HEK293T (cell line): ENCODE measurements at regions not wholly inside any gene's neighbourhood (a gene's known extent, or its start where the extent isn't known, plus 50 kb on each side); places are given as distances from the start of the nearest gene placed in this dataset.

Experiments
- CTCF ChIA-PET: fragments of 350-600 bp; formaldehyde crosslinking; extraction: SDS; loops from one replicate; lab custom pipeline; 2021; ENCODE audit warnings: antibody characterized with exemption, inconsistent platforms; lab: Yijun Ruan, JAX
- POLR2A ChIA-PET: fragments of 350-600 bp; formaldehyde crosslinking; extraction: SDS; loops from one replicate; lab custom pipeline; 2020; ENCODE audit warnings: antibody characterized with exemption, inconsistent platforms; lab: Yijun Ruan, JAX
- DNase-seq: peaks from one replicate; pipeline ENCODE4 v3.0.0; 2012; ENCODE audit warnings: mixed read lengths; ENCODE audit errors: extremely low spot score
- ARNT ChIP-seq: fragments of 450-650 bp; IDR thresholded peaks from 2 replicates; pipeline ENCODE4 v1.6.1; 2017; ENCODE audit warnings: mild to moderate bottlenecking
- BHLHE40 ChIP-seq: fragments of 450-650 bp; IDR thresholded peaks from 2 replicates; pipeline ENCODE4 v1.6.1; 2016; ENCODE audit warnings: mild to moderate bottlenecking, moderate library complexity, borderline replicate concordance
- CTBP1 ChIP-seq: fragments of 450-650 bp; IDR thresholded peaks from 2 replicates; pipeline ENCODE4 v1.6.1; 2016; ENCODE audit warnings: borderline replicate concordance
- ELF4 ChIP-seq: fragments of 450-650 bp; IDR thresholded peaks from 2 replicates; pipeline ENCODE4 v1.6.1; 2017; ENCODE audit warnings: antibody characterized with exemption
- FOXA1 ChIP-seq: fragments of 450-650 bp; IDR thresholded peaks from 2 replicates; pipeline ENCODE4 v1.6.1; 2016; ENCODE audit warnings: mild to moderate bottlenecking
- FOXK2 ChIP-seq: fragments of 450-650 bp; IDR thresholded peaks from 2 replicates; pipeline ENCODE4 v1.6.1; 2016; ENCODE audit warnings: mild to moderate bottlenecking
- FOXM1 ChIP-seq: fragments of 450-650 bp; IDR thresholded peaks from 2 replicates; pipeline ENCODE4 v1.6.1; 2017; ENCODE audit warnings: mild to moderate bottlenecking, borderline replicate concordance
- HDGF ChIP-seq: fragments of 450-650 bp; IDR thresholded peaks from 2 replicates; pipeline ENCODE4 v1.6.1; 2017; ENCODE audit warnings: antibody characterized with exemption, borderline replicate concordance
- L3MBTL2 ChIP-seq: fragments of 450-650 bp; conservative IDR thresholded peaks from 2 replicates; pipeline ENCODE4 v1.6.1; 2016; ENCODE audit warnings: mild to moderate bottlenecking
- LEF1 ChIP-seq: fragments of 450-650 bp; IDR thresholded peaks from 2 replicates; pipeline ENCODE4 v1.6.1; 2017; ENCODE audit warnings: mild to moderate bottlenecking, borderline replicate concordance
- NFRKB ChIP-seq: fragments of 450-650 bp; IDR thresholded peaks from 2 replicates; pipeline ENCODE4 v1.6.1; 2016; ENCODE audit warnings: mild to moderate bottlenecking, moderate library complexity
- SP1 ChIP-seq: fragments of 450-650 bp; IDR thresholded peaks from 2 replicates; pipeline ENCODE4 v1.6.1; 2017
- SUZ12 ChIP-seq: fragments of 450-650 bp; IDR thresholded peaks from 2 replicates; pipeline ENCODE4 v1.6.1; 2016; ENCODE audit warnings: mild to moderate bottlenecking
- TARDBP ChIP-seq: fragments of 450-650 bp; IDR thresholded peaks from 2 replicates; pipeline ENCODE4 v1.6.1; 2016
- ZNF384 ChIP-seq: fragments of 450-650 bp; IDR thresholded peaks from 2 replicates; pipeline ENCODE4 v1.6.1; 2016
- TF ChIP-seq, protein P1 (sequence below): fragments of 450-650 bp; IDR thresholded peaks from 2 replicates; pipeline ENCODE4 v1.6.1; 2016

DNA sequence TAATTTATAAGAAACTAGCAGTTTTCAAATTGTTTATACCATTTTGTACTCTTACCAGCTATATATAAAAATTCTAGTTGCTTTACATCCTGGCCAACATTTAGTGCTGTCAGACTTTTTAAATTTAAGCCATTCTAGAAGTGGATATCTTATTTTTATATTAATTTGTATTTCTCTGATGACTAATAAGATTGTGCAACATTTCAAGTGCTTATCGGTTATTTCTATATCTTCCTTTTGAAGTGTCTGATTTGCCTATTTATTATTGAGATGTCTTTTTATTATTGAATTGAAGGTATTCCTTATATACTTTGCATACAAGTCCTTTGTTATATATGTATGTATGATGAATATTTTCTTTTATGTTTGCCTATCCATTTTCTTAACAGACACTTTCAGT lies 324.0 kb downstream of the ELAVL2 start:
- DNase-seq: no peak
- POLR2A ChIA-PET: no interaction called here
- CTCF ChIA-PET: no interaction called here
- TF ChIP-seq FOXA1 (no peak), SUZ12 (no peak), FOXK2 (no peak), LEF1 (no peak), L3MBTL2 (no peak), BHLHE40 (no peak), FOXM1 (no peak), CTBP1 (no peak), TARDBP (no peak), SP1 (no peak), NFRKB (no peak), ARNT (no peak), ZNF384 (no peak), ELF4 (no peak), HDGF (no peak)
- TF ChIP-seq, protein P1, sequence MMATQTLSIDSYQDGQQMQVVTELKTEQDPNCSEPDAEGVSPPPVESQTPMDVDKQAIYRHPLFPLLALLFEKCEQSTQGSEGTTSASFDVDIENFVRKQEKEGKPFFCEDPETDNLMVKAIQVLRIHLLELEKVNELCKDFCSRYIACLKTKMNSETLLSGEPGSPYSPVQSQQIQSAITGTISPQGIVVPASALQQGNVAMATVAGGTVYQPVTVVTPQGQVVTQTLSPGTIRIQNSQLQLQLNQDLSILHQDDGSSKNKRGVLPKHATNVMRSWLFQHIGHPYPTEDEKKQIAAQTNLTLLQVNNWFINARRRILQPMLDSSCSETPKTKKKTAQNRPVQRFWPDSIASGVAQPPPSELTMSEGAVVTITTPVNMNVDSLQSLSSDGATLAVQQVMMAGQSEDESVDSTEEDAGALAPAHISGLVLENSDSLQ: no peak

GRCh38 chr9:23522952-23523351 lies 303.1 kb downstream of the ELAVL2 start:
- ChIA-PET CTCF (no interaction called here), POLR2A (no interaction called here)
- TF ChIP-seq FOXM1 (no peak), ARNT (no peak), LEF1 (no peak), TARDBP (no peak), NFRKB (no peak), FOXA1 (no peak), ELF4 (no peak), BHLHE40 (no peak), FOXK2 (no peak), SP1 (no peak)
- TF ChIP-seq, protein P1: no peak
- no peak for DNase-seq

- DNase-seq: no peak
- no peak for TF ChIP-seq BHLHE40
- no peak for TF ChIP-seq ELF4
- no peak for TF ChIP-seq LEF1
- no peak for TF ChIP-seq FOXM1
- no peak for TF ChIP-seq L3MBTL2
- TF ChIP-seq NFRKB: no peak
- TF ChIP-seq HDGF: no peak
- TF ChIP-seq, protein P1: no peak
- TF ChIP-seq CTBP1: no peak
- TF ChIP-seq TARDBP: no peak
- TF ChIP-seq FOXK2: no peak
- no peak for TF ChIP-seq FOXA1
- no peak for TF ChIP-seq ZNF384
- TF ChIP-seq SP1: no peak
- TF ChIP-seq ARNT: no peak
- TF ChIP-seq SUZ12: no peak
- ChIA-PET POLR2A (no interaction called here), CTCF (no interaction called here)
These were observed 301.4 kb downstream of the ELAVL2 start for GRCh38 chr9:23524607-23525155.

DNA sequence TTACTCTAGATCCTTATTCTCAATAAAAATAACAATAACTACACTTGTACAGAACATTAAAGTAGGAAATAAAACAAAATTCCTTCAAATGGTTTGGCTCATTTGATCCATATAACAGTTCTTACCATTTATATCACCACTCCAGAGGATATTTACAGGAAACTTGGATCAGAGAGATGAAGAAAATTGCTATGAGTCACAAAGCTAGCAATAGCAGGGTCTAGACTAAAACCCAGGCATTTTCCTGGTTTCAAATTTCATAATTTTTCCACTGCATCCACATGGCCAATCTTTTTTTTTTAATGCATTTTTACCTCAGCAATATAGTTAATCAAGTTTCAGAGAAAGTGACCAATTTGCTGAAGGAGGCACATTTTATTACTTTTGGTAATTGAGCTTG lies 299.2 kb downstream of the ELAVL2 start:
- CTCF ChIA-PET: no interaction called here
- DNase-seq: no peak
- TF ChIP-seq TARDBP: no peak
- TF ChIP-seq, protein P1: no peak
- no peak for TF ChIP-seq SUZ12
- TF ChIP-seq NFRKB: no peak
- TF ChIP-seq ELF4: no peak
- no peak for TF ChIP-seq FOXK2
- TF ChIP-seq SP1: no peak
- TF ChIP-seq HDGF: no peak
- TF ChIP-seq ZNF384: no peak
- no peak for TF ChIP-seq CTBP1
- POLR2A ChIA-PET: no interaction called here

GRCh38 chr9:23532282-23532681 lies 293.8 kb downstream of the ELAVL2 start:
- CTCF ChIA-PET: no interaction called here
- POLR2A ChIA-PET: no interaction called here
- no peak for DNase-seq
- TF ChIP-seq, protein P1: no peak
